Heart left ventricle (tissue), 13 donors: ENCODE measurements at regions not wholly inside any gene's neighbourhood (a gene's known extent, or its start where the extent isn't known, plus 50 kb on each side); places are given as distances from the start of the nearest gene placed in this dataset.

ENCODE experiments used
- POLR2A ChIP-seq, 2 donors: fragments of 450-650 bp; IDR thresholded peaks; one replicate each; pipeline ENCODE4 v1.6.1; 2017; ENCODE audit warnings: antibody characterized with exemption in 2 of 2, mild to moderate bottlenecking in 2 of 2, moderate library complexity in 2 of 2
- TF ChIP-seq, protein P1 (sequence below), 12 donors: fragments of 200-600 bp; sonication (generic) in 4 of 12; IDR thresholded peaks; one replicate each; pipeline versions ENCODE4 v1.5.0 to v1.8.0; 2018 to 2022; ENCODE audit warnings: antibody characterized with exemption in 12 of 12, mild to moderate bottlenecking in 5 of 12
- donor health status: ischemic (EF 13 %, LVEDD 7.1; RV severe dilation, severe dysfunction).
- donor health status: DM: no; HTN: yes; CAD: no.
- donor health status: DM: no; HTN: no; CAD: no.
- donor health status: ischemic (EF 25% LVEDD 6.9; RV normal size, moderate dysfunction).
- donor health status: ischemic (EF 25% LVEDD 5.7; RV mildly dilated, moderate dysfunction).
- donor health status: ischemic (EF 35%, LVEDD 5.7; RV mildly dilated, moderate dysfunction).
- donor health status: nonischemic (EF 11% LVEDD 7.7; RV severe dilation, severe dysfunction).
- donor health status: DM: yes; HTN: yes; CAD: no.
- donor health status: PGD.
- donor health status: ischemic (EF 29% LVEDD 5.4; RV normal size, mild dysfunction).
- donor health status: nonischemic (EF 23%, LVEDD 6.1; RV moderate dilation, normal function).

DNA sequence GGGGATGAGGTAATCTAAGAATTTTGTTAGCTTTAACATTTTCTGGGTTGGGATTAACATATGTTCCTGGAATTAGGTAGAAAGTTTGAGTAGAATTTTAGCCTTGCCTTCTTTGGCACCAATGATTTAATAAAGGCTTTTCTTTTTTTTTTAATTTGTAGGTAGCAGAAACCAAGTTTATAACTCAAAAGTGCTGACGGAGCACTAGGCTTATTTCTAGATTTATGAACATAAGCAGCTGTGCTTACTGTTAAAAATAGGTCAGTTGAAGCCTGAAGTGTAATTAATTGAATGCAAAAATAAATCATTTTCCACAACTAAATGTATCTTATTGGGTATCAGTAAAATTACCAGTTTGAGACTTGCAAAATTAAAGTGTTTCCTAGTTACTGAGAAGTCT lies 62.4 kb downstream of the TAF11L14 start:
- TF ChIP-seq, protein P1, sequence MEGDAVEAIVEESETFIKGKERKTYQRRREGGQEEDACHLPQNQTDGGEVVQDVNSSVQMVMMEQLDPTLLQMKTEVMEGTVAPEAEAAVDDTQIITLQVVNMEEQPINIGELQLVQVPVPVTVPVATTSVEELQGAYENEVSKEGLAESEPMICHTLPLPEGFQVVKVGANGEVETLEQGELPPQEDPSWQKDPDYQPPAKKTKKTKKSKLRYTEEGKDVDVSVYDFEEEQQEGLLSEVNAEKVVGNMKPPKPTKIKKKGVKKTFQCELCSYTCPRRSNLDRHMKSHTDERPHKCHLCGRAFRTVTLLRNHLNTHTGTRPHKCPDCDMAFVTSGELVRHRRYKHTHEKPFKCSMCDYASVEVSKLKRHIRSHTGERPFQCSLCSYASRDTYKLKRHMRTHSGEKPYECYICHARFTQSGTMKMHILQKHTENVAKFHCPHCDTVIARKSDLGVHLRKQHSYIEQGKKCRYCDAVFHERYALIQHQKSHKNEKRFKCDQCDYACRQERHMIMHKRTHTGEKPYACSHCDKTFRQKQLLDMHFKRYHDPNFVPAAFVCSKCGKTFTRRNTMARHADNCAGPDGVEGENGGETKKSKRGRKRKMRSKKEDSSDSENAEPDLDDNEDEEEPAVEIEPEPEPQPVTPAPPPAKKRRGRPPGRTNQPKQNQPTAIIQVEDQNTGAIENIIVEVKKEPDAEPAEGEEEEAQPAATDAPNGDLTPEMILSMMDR (IDR thresholded peaks at IDR 0.05) = no peak
- TF ChIP-seq POLR2A (IDR thresholded peaks at IDR 0.05) = no peak
